H4 (cell line): ENCODE measurements at regions not wholly inside any gene's neighbourhood (a gene's known extent, or its start where the extent isn't known, plus 50 kb on each side); places are given as distances from the start of the nearest gene placed in this dataset.
A peak's percentile ranks its signal among the peaks of the same experiment; 100 is the strongest.

Source experiments
- DNase-seq: peaks from one replicate; pipeline ENCODE4 v3.0.0-alpha.2; 2015; ENCODE audit warnings: low spot score

GRCh38 chr7:18407385-18407784 is 88.2 kb upstream of the HDAC9 start:
- no peak for DNase-seq

- peak; percentile 57 for DNase-seq
Measured at GRCh38 chr7:18408461-18408860, 87.1 kb upstream of the HDAC9 start.

- no peak for DNase-seq
Measured at GRCh38 chr7:18408868-18409267, 86.7 kb upstream of the HDAC9 start.

GRCh38 chr7:18413447-18413846 is 82.1 kb upstream of the HDAC9 start:
- no peak for DNase-seq

GRCh38 chr7:18414885-18415284 is 80.7 kb upstream of the HDAC9 start:
- DNase-seq: no peak

GRCh38 chr7:18416988-18417387 is 78.6 kb upstream of the HDAC9 start:
- no peak for DNase-seq

GRCh38 chr7:18419456-18419855 is 76.1 kb upstream of the HDAC9 start:
- DNase-seq: no peak

- no peak for DNase-seq
Measured at GRCh38 chr7:18420108-18420507, 75.4 kb upstream of the HDAC9 start.

GRCh38 chr7:18420748-18421147 is 74.8 kb upstream of the HDAC9 start:
- peak; percentile 42 for DNase-seq

- DNase-seq: peak; percentile 73
Measured at GRCh38 chr7:18421297-18422002, 74.1 kb upstream of the HDAC9 start.

- DNase-seq: no peak
Measured at GRCh38 chr7:18425227-18425626, 70.3 kb upstream of the HDAC9 start.

GRCh38 chr7:18425838-18426445 is 69.6 kb upstream of the HDAC9 start:
- peak; percentile 49 for DNase-seq

GRCh38 chr7:18426564-18427226 is 68.9 kb upstream of the HDAC9 start:
- peak; percentile 66 for DNase-seq

GRCh38 chr7:18429547-18429946 is 66.0 kb upstream of the HDAC9 start:
- no peak for DNase-seq

- DNase-seq: no peak
Measured at GRCh38 chr7:18430810-18431209, 64.7 kb upstream of the HDAC9 start.

GRCh38 chr7:18434171-18434570 is 61.4 kb upstream of the HDAC9 start:
- no peak for DNase-seq

- no peak for DNase-seq
Measured at GRCh38 chr7:18437101-18437500, 58.4 kb upstream of the HDAC9 start.

- no peak for DNase-seq
Measured at GRCh38 chr7:18440934-18441333, 54.6 kb upstream of the HDAC9 start.

GRCh38 chr7:18444826-18445225 is 50.7 kb upstream of the HDAC9 start:
- DNase-seq: no peak

- no peak for DNase-seq
Measured at GRCh38 chr7:18445483-18445882, 50.1 kb upstream of the HDAC9 start.
